ENCODE measurements at regions not wholly inside any gene's neighbourhood (a gene's known extent, or its start where the extent isn't known, plus 50 kb on each side); places are given as distances from the start of the nearest gene placed in this dataset.
"Not testable (repeated sequence)": the region's sequence is repeated elsewhere in the genome, so short reads cannot be mapped to it uniquely, and the experiment has no call there.

GRCh38 chr6:144778773-144779492 lies 493.8 kb downstream of the UTRN start:
- H3K27me3 ChIP-seq (ENCODE audit: insufficient read depth, insufficient read length), result no peaks in the 10 kb centered on the region
- no peak for TF ChIP-seq YY1 (IDR thresholded peaks at IDR 0.05; ENCODE audit: insufficient read depth, insufficient read length)
- no peak for TF ChIP-seq ZNF274 (IDR thresholded peaks at IDR 0.05; ENCODE audit: low read depth, low read length)
- TF ChIP-seq SUZ12 (IDR thresholded peaks at IDR 0.05; ENCODE audit: extremely low read depth, insufficient read depth, insufficient read length), result no peak
- H3K4me3 ChIP-seq (ENCODE audit: insufficient read length, low read depth), result no peak overlapping the region
- peaks cover 4% of the 10 kb centered on the region for H3K36me3 ChIP-seq (ENCODE audit: insufficient read depth, insufficient read length, low read length)
- H3K4me1 ChIP-seq (ENCODE audit: insufficient read depth, insufficient read length), result no peaks in the 10 kb centered on the region
- no peak for DNase-seq (ENCODE audit: low read depth, low spot score)
- no peaks in the 10 kb centered on the region for H3K9me3 ChIP-seq (ENCODE audit: insufficient read depth, low read length)
- H3K9ac ChIP-seq (ENCODE audit: insufficient read length, low read depth), result no peak overlapping the region

- no peak overlapping the region for H3K9ac ChIP-seq (ENCODE audit: insufficient read length, low read depth)
- no peak overlapping the region for H3K4me3 ChIP-seq (ENCODE audit: insufficient read length, low read depth)
- H3K27me3 ChIP-seq (ENCODE audit: insufficient read depth, insufficient read length), result no peaks in the 10 kb centered on the region
- no peaks in the 10 kb centered on the region for H3K36me3 ChIP-seq (ENCODE audit: insufficient read depth, insufficient read length, low read length)
- DNase-seq (ENCODE audit: low read depth, low spot score), result no peak
- no peaks in the 10 kb centered on the region for H3K4me1 ChIP-seq (ENCODE audit: insufficient read depth, insufficient read length)
- TF ChIP-seq ZNF274 (IDR thresholded peaks at IDR 0.05; ENCODE audit: low read depth, low read length) (no peak), YY1 (IDR thresholded peaks at IDR 0.05; ENCODE audit: insufficient read depth, insufficient read length) (no peak), SUZ12 (IDR thresholded peaks at IDR 0.05; ENCODE audit: extremely low read depth, insufficient read depth, insufficient read length) (no peak)
- H3K9me3 ChIP-seq (ENCODE audit: insufficient read depth, low read length), result no peaks in the 10 kb centered on the region
Observed at GRCh38 chr6:144781836-144782235, 496.7 kb downstream of the UTRN start.

- no peak overlapping the region for H3K9ac ChIP-seq (ENCODE audit: insufficient read length, low read depth)
- no peaks in the 10 kb centered on the region for H3K36me3 ChIP-seq (ENCODE audit: insufficient read depth, insufficient read length, low read length)
- no peak for DNase-seq (ENCODE audit: low read depth, low spot score)
- no peak overlapping the region for H3K4me3 ChIP-seq (ENCODE audit: insufficient read length, low read depth)
- no peaks in the 10 kb centered on the region for H3K9me3 ChIP-seq (ENCODE audit: insufficient read depth, low read length)
- no peaks in the 10 kb centered on the region for H3K27me3 ChIP-seq (ENCODE audit: insufficient read depth, insufficient read length)
- TF ChIP-seq SUZ12 (IDR thresholded peaks at IDR 0.05; ENCODE audit: extremely low read depth, insufficient read depth, insufficient read length) (no peak), ZNF274 (IDR thresholded peaks at IDR 0.05; ENCODE audit: low read depth, low read length) (no peak), YY1 (IDR thresholded peaks at IDR 0.05; ENCODE audit: insufficient read depth, insufficient read length) (no peak)
- H3K4me1 ChIP-seq (ENCODE audit: insufficient read depth, insufficient read length), result no peaks in the 10 kb centered on the region
Observed at GRCh38 chr6:144782634-144783033, 497.5 kb downstream of the UTRN start.

GRCh38 chr6:144785056-144785455 lies 499.9 kb downstream of the UTRN start:
- no peak for TF ChIP-seq YY1 (IDR thresholded peaks at IDR 0.05; ENCODE audit: insufficient read depth, insufficient read length)
- no peaks in the 10 kb centered on the region for H3K9me3 ChIP-seq (ENCODE audit: insufficient read depth, low read length)
- H3K4me1 ChIP-seq (ENCODE audit: insufficient read depth, insufficient read length), result no peaks in the 10 kb centered on the region
- DNase-seq (ENCODE audit: low read depth, low spot score), result no peak
- no peak overlapping the region for H3K9ac ChIP-seq (ENCODE audit: insufficient read length, low read depth)
- no peaks in the 10 kb centered on the region for H3K36me3 ChIP-seq (ENCODE audit: insufficient read depth, insufficient read length, low read length)
- no peak overlapping the region for H3K4me3 ChIP-seq (ENCODE audit: insufficient read length, low read depth)
- no peaks in the 10 kb centered on the region for H3K27me3 ChIP-seq (ENCODE audit: insufficient read depth, insufficient read length)

GRCh38 chr6:144786825-144787224 lies 501.7 kb downstream of the UTRN start:
- H3K9ac ChIP-seq (ENCODE audit: insufficient read length, low read depth), result no peak overlapping the region
- no peak overlapping the region for H3K4me3 ChIP-seq (ENCODE audit: insufficient read length, low read depth)
- H3K27me3 ChIP-seq (ENCODE audit: insufficient read depth, insufficient read length), result no peaks in the 10 kb centered on the region
- no peaks in the 10 kb centered on the region for H3K4me1 ChIP-seq (ENCODE audit: insufficient read depth, insufficient read length)
- no peak for TF ChIP-seq SUZ12 (IDR thresholded peaks at IDR 0.05; ENCODE audit: extremely low read depth, insufficient read depth, insufficient read length)
- H3K9me3 ChIP-seq (ENCODE audit: insufficient read depth, low read length), result no peaks in the 10 kb centered on the region
- H3K36me3 ChIP-seq (ENCODE audit: insufficient read depth, insufficient read length, low read length), result no peaks in the 10 kb centered on the region
- DNase-seq (ENCODE audit: low read depth, low spot score), result no peak

- no peak for DNase-seq (ENCODE audit: low read depth, low spot score)
- Histone ChIP-seq H3K4me3 (ENCODE audit: insufficient read length, low read depth) (no peak overlapping the region), H3K9me3 (ENCODE audit: insufficient read depth, low read length) (no peaks in the 10 kb centered on the region), H3K27me3 (ENCODE audit: insufficient read depth, insufficient read length) (no peaks in the 10 kb centered on the region), H3K36me3 (ENCODE audit: insufficient read depth, insufficient read length, low read length) (peaks cover 9% of the 10 kb centered on the region), H3K9ac (ENCODE audit: insufficient read length, low read depth) (no peak overlapping the region), H3K4me1 (ENCODE audit: insufficient read depth, insufficient read length) (no peaks in the 10 kb centered on the region)
- TF ChIP-seq YY1 (IDR thresholded peaks at IDR 0.05; ENCODE audit: insufficient read depth, insufficient read length), result no peak
- no peak for TF ChIP-seq ZNF274 (IDR thresholded peaks at IDR 0.05; ENCODE audit: low read depth, low read length)
- no peak for TF ChIP-seq SUZ12 (IDR thresholded peaks at IDR 0.05; ENCODE audit: extremely low read depth, insufficient read depth, insufficient read length)
Observed at GRCh38 chr6:144793744-144794143, 508.6 kb downstream of the UTRN start.

- H3K36me3 ChIP-seq (ENCODE audit: insufficient read depth, insufficient read length, low read length), result not testable (repeated sequence)
Observed at GRCh38 chr6:144795022-144795421, 509.9 kb downstream of the UTRN start.

GRCh38 chr6:144796070-144796469 lies 510.9 kb downstream of the UTRN start:
- Histone ChIP-seq H3K4me3 (ENCODE audit: insufficient read length, low read depth) (no peak overlapping the region), H3K36me3 (ENCODE audit: insufficient read depth, insufficient read length, low read length) (peaks cover 9% of the 10 kb centered on the region), H3K9ac (ENCODE audit: insufficient read length, low read depth) (no peak overlapping the region), H3K4me1 (ENCODE audit: insufficient read depth, insufficient read length) (no peaks in the 10 kb centered on the region), H3K27me3 (ENCODE audit: insufficient read depth, insufficient read length) (no peaks in the 10 kb centered on the region), H3K9me3 (ENCODE audit: insufficient read depth, low read length) (no peaks in the 10 kb centered on the region)
- no peak for DNase-seq (ENCODE audit: low read depth, low spot score)
- TF ChIP-seq SUZ12 (IDR thresholded peaks at IDR 0.05; ENCODE audit: extremely low read depth, insufficient read depth, insufficient read length), result no peak
- no peak for TF ChIP-seq ZNF274 (IDR thresholded peaks at IDR 0.05; ENCODE audit: low read depth, low read length)
- no peak for TF ChIP-seq YY1 (IDR thresholded peaks at IDR 0.05; ENCODE audit: insufficient read depth, insufficient read length)

More at GRCh38 chr6:144795022-144795421, 509.9 kb downstream of the UTRN start:
- not testable (repeated sequence) for DNase-seq (ENCODE audit: low read depth, low spot score); H3K27me3 ChIP-seq (ENCODE audit: insufficient read depth, insufficient read length); H3K4me1 ChIP-seq (ENCODE audit: insufficient read depth, insufficient read length); H3K9me3 ChIP-seq (ENCODE audit: insufficient read depth, low read length); H3K9ac ChIP-seq (ENCODE audit: insufficient read length, low read depth); H3K4me3 ChIP-seq (ENCODE audit: insufficient read length, low read depth)

Measured in NT2/D1 (cell line).